NCI-H524 treated with DMSO at 0.1 percent for 48 hours (cell line): ENCODE measurements at regions not wholly inside any gene's neighbourhood (a gene's known extent, or its start where the extent isn't known, plus 50 kb on each side); places are given as distances from the start of the nearest gene placed in this dataset.
"Not testable (repeated sequence)": the region's sequence is repeated elsewhere in the genome, so short reads cannot be mapped to it uniquely, and the experiment has no call there.

ENCODE experiments used
- DNase-seq: peaks from one replicate; lab custom pipeline; 2025; lab: John Stamatoyannopoulos, UW

DNA sequence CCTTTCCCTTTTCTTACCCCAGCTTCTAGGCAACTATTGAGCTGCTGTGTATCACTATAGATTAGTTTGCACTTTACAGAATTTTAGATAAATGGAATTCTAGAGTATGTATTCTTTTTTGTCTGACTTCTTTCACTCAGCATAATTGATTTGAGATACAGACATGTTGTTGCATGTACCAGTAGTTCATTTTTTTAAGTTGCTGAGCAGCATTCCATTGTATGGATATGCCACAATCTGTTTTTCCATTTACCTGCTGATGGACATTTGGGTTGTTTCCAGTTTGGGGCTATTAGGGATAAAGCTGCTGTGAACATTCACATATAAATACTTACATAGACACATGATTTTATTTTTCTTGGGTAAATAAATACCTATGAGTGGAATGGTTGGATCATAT is 135.7 kb downstream of the IGF1 start:
- no peak for DNase-seq

GRCh38 chr12:102343361-102344121 is 136.8 kb downstream of the IGF1 start:
- peak; percentile 64 for DNase-seq

GRCh38 chr12:102342281-102343006 is 137.9 kb downstream of the IGF1 start:
- DNase-seq = no peak

- no peak for DNase-seq
Observed at GRCh38 chr12:102334765-102335164, 137.1 kb upstream of the PMCH start.

GRCh38 chr12:102331419-102331818 is 133.8 kb upstream of the PMCH start:
- DNase-seq = no peak

DNA sequence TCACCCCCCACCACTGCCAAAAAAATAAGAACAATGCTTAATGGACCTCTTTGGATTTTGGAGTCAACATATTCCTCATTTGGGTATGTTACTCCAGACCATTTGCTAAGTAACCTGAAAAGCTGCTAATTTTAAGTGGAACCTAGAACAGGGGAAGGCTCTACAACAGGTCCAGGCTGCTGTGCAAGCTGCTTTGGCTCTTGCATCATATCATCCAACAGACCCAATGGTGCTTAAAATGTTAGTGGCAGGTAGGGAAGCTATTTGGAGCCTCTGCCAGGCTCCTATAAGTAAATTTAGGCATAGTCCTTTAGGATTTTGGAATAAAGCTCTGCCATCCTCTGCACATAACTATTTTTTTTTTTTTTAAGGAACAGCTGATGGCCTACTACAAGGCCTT is 132.2 kb upstream of the PMCH start:
- DNase-seq = no peak

GRCh38 chr12:102326982-102327381 is 129.3 kb upstream of the PMCH start:
- no peak for DNase-seq

- not testable (repeated sequence) for DNase-seq
Observed at GRCh38 chr12:102325108-102325507, 127.5 kb upstream of the PMCH start.

DNA sequence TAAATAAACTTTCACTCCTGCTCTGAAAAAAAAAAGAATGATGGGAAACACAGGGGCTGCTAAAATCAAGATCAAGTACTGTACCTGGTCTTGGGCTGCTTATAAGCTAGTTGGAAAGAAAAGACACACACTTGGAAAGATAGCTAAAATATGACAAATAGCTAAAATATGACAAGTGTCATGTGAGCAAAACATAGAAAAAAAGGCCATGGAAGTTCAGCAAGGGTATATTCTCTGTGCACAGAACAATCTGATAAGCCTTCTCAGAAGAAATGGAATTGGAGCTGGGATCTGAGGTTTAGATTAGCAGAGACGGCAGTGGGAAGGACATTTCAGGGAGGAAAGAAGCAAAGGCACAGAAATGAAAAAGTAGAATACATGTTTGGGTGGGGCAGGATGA is 126.2 kb upstream of the PMCH start:
- no peak for DNase-seq

- no peak for DNase-seq
Observed at GRCh38 chr12:102322254-102322653, 124.6 kb upstream of the PMCH start.

GRCh38 chr12:102321305-102322082 is 123.9 kb upstream of the PMCH start:
- no peak for DNase-seq

DNA sequence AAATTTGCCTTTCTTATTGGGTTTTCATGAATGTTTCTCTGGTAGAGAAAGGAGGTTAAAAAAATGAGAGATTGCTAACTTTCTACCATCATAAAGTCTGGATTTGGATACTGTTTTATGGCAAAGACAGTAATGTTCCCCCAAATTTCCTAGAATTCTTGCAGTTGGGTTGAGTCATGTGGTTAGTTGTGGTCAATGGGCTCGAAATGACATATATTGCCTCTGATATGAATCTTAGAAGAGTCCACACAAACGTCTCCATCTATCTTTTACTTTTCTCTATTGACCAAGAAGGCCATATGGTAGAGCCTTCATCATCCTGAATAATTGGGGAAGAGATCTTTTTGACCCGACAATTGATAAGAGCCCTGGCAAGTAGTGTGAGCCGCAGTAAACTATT is 119.5 kb upstream of the PMCH start:
- no peak for DNase-seq

- no peak for DNase-seq
Observed at GRCh38 chr12:102316723-102317122, 119.1 kb upstream of the PMCH start.

- no peak for DNase-seq
Observed at GRCh38 chr12:102314821-102315220, 117.2 kb upstream of the PMCH start.

DNA sequence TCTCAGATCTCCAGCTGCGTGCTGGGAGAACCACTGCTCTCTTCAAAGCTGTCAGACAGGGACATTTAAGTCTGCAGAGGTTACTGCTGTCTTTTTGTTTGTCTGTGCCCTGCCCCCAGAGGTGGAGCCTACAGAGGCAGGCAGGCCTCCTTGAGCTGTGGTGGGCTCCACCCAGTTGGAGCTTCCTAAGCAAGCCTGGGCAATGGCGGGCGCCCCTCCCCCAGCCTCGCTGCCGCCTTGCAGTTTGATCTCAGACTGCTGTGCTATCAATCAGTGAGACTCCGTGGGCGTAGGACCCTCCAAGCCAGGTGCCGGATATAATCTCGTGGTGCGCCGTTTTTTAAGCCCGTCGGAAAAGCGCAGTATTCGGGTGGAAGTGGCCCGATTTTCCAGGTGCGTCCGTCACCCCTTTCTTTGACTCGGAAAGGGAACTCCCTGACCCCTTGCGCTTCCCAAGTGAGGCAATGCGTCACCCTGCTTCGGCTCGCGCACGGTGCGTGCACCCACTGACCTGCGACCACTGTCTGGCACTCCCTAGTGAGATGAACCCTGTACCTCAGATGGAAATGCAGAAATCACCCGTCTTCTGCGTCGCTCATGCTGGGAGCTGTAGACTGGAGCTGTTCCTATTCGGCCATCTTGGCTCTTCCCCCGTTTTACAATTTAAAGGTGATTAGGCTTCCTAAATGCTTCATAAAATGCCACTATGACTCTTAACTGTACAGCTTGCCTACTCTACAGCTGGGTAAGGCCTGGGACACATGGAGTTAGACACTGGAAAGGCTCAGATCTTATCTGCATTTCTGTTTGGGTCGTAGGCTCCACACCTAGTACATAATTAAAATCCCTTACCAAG is 115.7 kb upstream of the PMCH start:
- DNase-seq = not testable (repeated sequence)

- no peak for DNase-seq
Observed at GRCh38 chr12:102305486-102305885, 107.9 kb upstream of the PMCH start.

- not testable (repeated sequence) for DNase-seq
Observed at GRCh38 chr12:102304667-102305066, 107.0 kb upstream of the PMCH start.

DNA sequence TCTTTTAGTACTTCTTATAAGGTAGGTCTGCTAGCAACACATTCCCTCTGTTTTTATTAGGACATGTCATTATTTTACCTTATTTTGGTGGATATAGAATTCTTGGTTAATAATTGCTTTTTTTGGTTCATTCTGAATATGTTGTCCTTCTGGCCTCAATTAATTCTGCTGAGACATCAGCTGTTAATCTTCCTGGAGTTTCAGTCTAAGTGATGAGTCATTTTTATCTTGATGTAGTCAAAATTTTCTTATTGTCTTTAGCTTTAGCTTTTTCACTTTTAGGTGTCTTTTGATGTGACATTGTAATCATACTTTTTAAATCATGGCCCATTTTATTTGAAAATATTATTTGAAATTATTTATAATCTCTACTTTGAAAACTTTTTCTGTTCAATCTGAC is 104.9 kb upstream of the PMCH start:
- no peak for DNase-seq

DNA sequence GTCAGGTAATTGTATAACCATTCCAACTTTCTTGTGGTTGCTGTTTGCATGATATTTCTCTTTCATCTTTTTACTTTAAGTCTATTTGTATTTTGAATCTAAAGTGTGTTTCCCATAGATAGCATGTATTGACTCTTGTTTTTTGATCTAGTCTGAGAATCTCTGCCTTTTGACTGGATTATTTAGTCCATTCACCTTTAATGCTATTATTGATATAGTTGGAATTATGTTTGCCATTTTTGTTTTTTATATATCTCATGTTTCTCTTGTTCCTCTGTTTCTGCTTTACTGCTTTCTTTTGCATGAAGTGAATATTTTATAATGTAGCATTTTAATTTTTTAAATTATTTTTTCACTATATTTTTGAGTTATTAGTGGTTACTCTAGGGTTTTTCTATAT is 103.9 kb upstream of the PMCH start:
- no peak for DNase-seq

DNA sequence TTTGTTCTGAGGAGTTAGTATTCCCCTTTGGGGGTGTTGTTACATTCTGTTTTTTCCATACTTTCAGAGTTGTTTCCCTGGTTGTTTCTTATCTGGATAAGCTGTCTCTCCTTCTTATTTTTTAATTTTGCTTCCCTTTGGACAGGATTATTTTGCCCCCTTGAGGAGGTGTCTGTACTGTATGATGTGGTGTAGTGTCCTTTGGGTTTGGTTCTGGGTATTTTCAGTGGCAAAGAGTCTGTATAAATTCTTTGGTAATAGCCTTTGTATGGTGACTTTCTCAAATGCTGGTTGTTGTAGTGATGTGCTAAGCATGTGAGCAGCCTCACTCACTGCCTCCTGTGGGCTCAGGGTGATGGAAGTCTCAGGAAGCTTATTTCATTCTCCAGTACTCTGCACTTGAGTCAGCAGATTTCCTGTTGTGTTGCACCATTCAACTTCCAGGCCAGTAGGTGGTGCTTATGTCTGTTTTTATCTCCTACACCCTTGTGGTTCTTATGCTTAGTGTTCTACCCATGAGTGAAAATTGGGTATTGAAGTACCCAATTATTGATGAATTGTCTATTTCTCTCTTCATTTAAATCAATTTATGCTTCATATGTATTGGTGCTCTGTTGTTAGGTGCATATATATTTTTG is 103.3 kb upstream of the PMCH start:
- DNase-seq = no peak

GRCh38 chr12:102299731-102300130 is 102.1 kb upstream of the PMCH start:
- no peak for DNase-seq
